ENCODE measurements at regions not wholly inside any gene's neighbourhood (a gene's known extent, or its start where the extent isn't known, plus 50 kb on each side); places are given as distances from the start of the nearest gene placed in this dataset.

- no peak for ATAC-seq
- Histone ChIP-seq H3K36me3 (no peaks in the 10 kb centered on the region), H3K4me3 (no peak overlapping the region), H3K27me3 (no peaks in the 10 kb centered on the region), H3K4me1 (no peaks in the 10 kb centered on the region), H3K27ac (no peak overlapping the region), H3K9me3 (no peaks in the 10 kb centered on the region)
- WGBS, 2 donors (ENCODE audit: low coverage in 1 of 2): 60 to 86% methylated on average over 1 of the region's 1 CpG
- TF ChIP-seq POLR2AphosphoS5 (IDR thresholded peaks at IDR 0.05) (no peak), POLR2A (IDR thresholded peaks at IDR 0.05) (no peak)
Measured at GRCh38 chr4:11139871-11140270, 288.8 kb downstream of the HS3ST1 start.

- H3K27me3 ChIP-seq: no peaks in the 10 kb centered on the region
- no peak overlapping the region for H3K4me3 ChIP-seq
- 63 to 82% methylated on average over 1 of the region's 1 CpG for whole genome bisulfite sequencing, 2 donors (ENCODE audit: low coverage in 1 of 2)
- ATAC-seq: no peak
- H3K9me3 ChIP-seq: no peaks in the 10 kb centered on the region
- no peaks in the 10 kb centered on the region for H3K36me3 ChIP-seq
- no peak overlapping the region for H3K27ac ChIP-seq
- TF ChIP-seq CTCF (IDR thresholded peaks at IDR 0.05) (no peak), POLR2A (IDR thresholded peaks at IDR 0.05) (no peak), POLR2AphosphoS5 (IDR thresholded peaks at IDR 0.05) (no peak), EP300 (IDR thresholded peaks at IDR 0.05) (no peak)
- no peaks in the 10 kb centered on the region for H3K4me1 ChIP-seq
Measured at GRCh38 chr4:11138964-11139363, 289.7 kb downstream of the HS3ST1 start.

- no peak overlapping the region for H3K27ac ChIP-seq
Measured at GRCh38 chr4:11134705-11135104, 294.0 kb downstream of the HS3ST1 start.

GRCh38 chr4:11133868-11134267 lies 294.8 kb downstream of the HS3ST1 start:
- H3K9me3 ChIP-seq: no peaks in the 10 kb centered on the region
- no peak for TF ChIP-seq POLR2AphosphoS5 (IDR thresholded peaks at IDR 0.05)
- TF ChIP-seq EP300 (IDR thresholded peaks at IDR 0.05): no peak
- no peak for TF ChIP-seq POLR2A (IDR thresholded peaks at IDR 0.05)
- TF ChIP-seq CTCF (IDR thresholded peaks at IDR 0.05): no peak
- H3K4me3 ChIP-seq: no peak overlapping the region
- no peaks in the 10 kb centered on the region for H3K27me3 ChIP-seq
- no peak overlapping the region for H3K27ac ChIP-seq
- 79 to 84% methylated on average over 2 of the region's 2 CpGs for WGBS, 2 donors (ENCODE audit: low coverage in 1 of 2)
- no peaks in the 10 kb centered on the region for H3K36me3 ChIP-seq
- ATAC-seq: no peak
- H3K4me1 ChIP-seq: no peaks in the 10 kb centered on the region

More at GRCh38 chr4:11134705-11135104, 294.0 kb downstream of the HS3ST1 start:
- H3K27me3 ChIP-seq: no peaks in the 10 kb centered on the region
- no peaks in the 10 kb centered on the region for H3K36me3 ChIP-seq
- H3K9me3 ChIP-seq: no peaks in the 10 kb centered on the region
- H3K4me1 ChIP-seq: no peaks in the 10 kb centered on the region
- H3K4me3 ChIP-seq: no peak overlapping the region
- TF ChIP-seq POLR2AphosphoS5 (IDR thresholded peaks at IDR 0.05): no peak
- no peak for TF ChIP-seq POLR2A (IDR thresholded peaks at IDR 0.05)
- no peak for TF ChIP-seq EP300 (IDR thresholded peaks at IDR 0.05)
- TF ChIP-seq CTCF (IDR thresholded peaks at IDR 0.05): no peak
- ATAC-seq: no peak

GRCh38 chr4:11132478-11132877 lies 296.2 kb downstream of the HS3ST1 start:
- H3K27me3 ChIP-seq: no peaks in the 10 kb centered on the region
- no peaks in the 10 kb centered on the region for H3K36me3 ChIP-seq
- H3K4me1 ChIP-seq: no peaks in the 10 kb centered on the region
- 29 to 60% methylated on average over 1 of the region's 1 CpG for WGBS, 2 donors (ENCODE audit: low coverage in 1 of 2)
- H3K4me3 ChIP-seq: no peak overlapping the region
- no peak for ATAC-seq
- H3K9me3 ChIP-seq: no peaks in the 10 kb centered on the region
- no peak overlapping the region for H3K27ac ChIP-seq
- no peak for TF ChIP-seq POLR2A (IDR thresholded peaks at IDR 0.05)
- TF ChIP-seq POLR2AphosphoS5 (IDR thresholded peaks at IDR 0.05): no peak

- Histone ChIP-seq H3K9me3 (no peaks in the 10 kb centered on the region), H3K27ac (no peak overlapping the region), H3K36me3 (no peaks in the 10 kb centered on the region), H3K4me3 (no peak overlapping the region), H3K27me3 (peaks cover 6% of the 10 kb centered on the region), H3K4me1 (no peaks in the 10 kb centered on the region)
- no peak for ATAC-seq
- 76 to 88% methylated on average over 2 to 3 of the region's 3 CpGs for WGBS, 2 donors (ENCODE audit: low coverage in 1 of 2)
- TF ChIP-seq CTCF (IDR thresholded peaks at IDR 0.05) (no peak), POLR2A (IDR thresholded peaks at IDR 0.05) (no peak), POLR2AphosphoS5 (IDR thresholded peaks at IDR 0.05) (no peak), EP300 (IDR thresholded peaks at IDR 0.05) (no peak)
Measured at GRCh38 chr4:11131491-11131890, 297.2 kb downstream of the HS3ST1 start.

Measured in gastroesophageal sphincter (tissue), 4 donors.